SK-N-SH (cell line): ENCODE measurements at regions not wholly inside any gene's neighbourhood (a gene's known extent, or its start where the extent isn't known, plus 50 kb on each side); places are given as distances from the start of the nearest gene placed in this dataset.

Experiments
- CTCF ChIA-PET: fragments of 300-600, 350-600 bp; formaldehyde crosslinking; extraction: SDS; loops from one replicate; lab custom pipeline; 2021; lab: Yijun Ruan, JAX
- POLR2A ChIA-PET: fragments of 350-600 bp; sonication (Branson Sonifier 250); formaldehyde crosslinking; extraction: SDS; loops from one replicate; lab custom pipeline; 2020; ENCODE audit warnings: antibody characterized with exemption, inconsistent platforms; lab: Yijun Ruan, JAX
- DNase-seq: peaks from one replicate; pipeline ENCODE4 v3.0.0; 2012
- H2AFZ ChIP-seq: fragments of 200-600 bp; sonication (generic); 2 replicates; pipeline ENCODE4 v1.8.1; 2016; ENCODE audit warnings: antibody characterized with exemption, mild to moderate bottlenecking, low read depth
- H3F3A ChIP-seq: fragments of 200-600 bp; sonication (generic); replicated peaks from 2 replicates; pipeline ENCODE3; 2016; ENCODE audit warnings: antibody characterized with exemption, mild to moderate bottlenecking; ENCODE audit not compliant: insufficient read depth
- H3K27ac ChIP-seq, 2 experiments: fragments of 200-500 bp in 1 of 2; fragments of 200-600 bp in 1 of 2; sonication (Bioruptor generic) in 1 of 2; sonication (generic), shearing (Covaris generic) in 1 of 2; 2 replicates each; pipeline versions ENCODE4 v1.5.1 to v1.6.1; 2014 to 2016; ENCODE audit warnings: low read depth in 2 of 2, inconsistent platforms in 1 of 2, low read length in 1 of 2, mild to moderate bottlenecking in 1 of 2, mixed read lengths in 1 of 2
- H3K27me3 ChIP-seq: fragments of 200-600 bp; sonication (generic), shearing (Covaris generic); 2 replicates; pipeline ENCODE4 v1.6.1; 2016; ENCODE audit warnings: mixed run types; ENCODE audit not compliant: insufficient read depth
- H3K36me3 ChIP-seq, 2 experiments: fragments of 200-500 bp in 1 of 2; fragments of 200-600 bp in 1 of 2; sonication (Bioruptor generic) in 1 of 2; sonication (generic) in 1 of 2; replicated peaks in 1 of 2; 2 replicates each; pipeline versions ENCODE3 to v1.5.1; 2014 to 2016; ENCODE audit warnings: low read length in 1 of 2, mild to moderate bottlenecking in 1 of 2; ENCODE audit not compliant: insufficient read depth in 2 of 2, control insufficient read depth in 1 of 2
- H3K4me1 ChIP-seq, 2 experiments: fragments of 200-500 bp in 1 of 2; fragments of 200-600 bp in 1 of 2; sonication (Bioruptor generic) in 1 of 2; sonication (generic), shearing (Covaris generic) in 1 of 2; 2 replicates each; pipeline versions ENCODE4 v1.5.1 to v1.6.1; 2014 to 2016; ENCODE audit warnings: low read depth in 1 of 2, low read length in 1 of 2, mixed run types in 1 of 2; ENCODE audit not compliant: insufficient read depth in 2 of 2, control insufficient read depth in 1 of 2
- H3K4me2 ChIP-seq: fragments of 200-600 bp; sonication (generic), shearing (Covaris generic); 2 replicates; pipeline ENCODE4 v1.6.1; 2017; ENCODE audit warnings: mixed run types
- H3K4me3 ChIP-seq, 2 experiments: fragments of 200-500 bp in 1 of 2; fragments of 200-600 bp in 1 of 2; sonication (Bioruptor generic) in 1 of 2; sonication (generic), shearing (Covaris generic) in 1 of 2; 2 replicates each; pipeline versions ENCODE4 v1.5.1 to v1.8.1; 2014 to 2016; ENCODE audit warnings: low read depth in 2 of 2, inconsistent platforms in 1 of 2, low read length in 1 of 2, mild to moderate bottlenecking in 1 of 2, mixed read lengths in 1 of 2, moderate library complexity in 1 of 2
- H3K79me2 ChIP-seq: fragments of 200-600 bp; sonication (generic); 2 replicates; pipeline ENCODE4 v1.8.1; 2017; ENCODE audit warnings: mild to moderate bottlenecking; ENCODE audit not compliant: insufficient read depth
- H3K9ac ChIP-seq: fragments of 200-600 bp; sonication (generic); 2 replicates; pipeline ENCODE4 v1.6.1; 2017; ENCODE audit warnings: mixed run types
- H3K9me2 ChIP-seq: fragments of 200-600 bp; sonication (generic); 2 replicates; pipeline ENCODE4 v1.6.1; 2017; ENCODE audit warnings: mixed run types
- H3K9me3 ChIP-seq: fragments of 200-600 bp; sonication (generic); 2 replicates; pipeline ENCODE4 v1.6.1; 2017; ENCODE audit warnings: mixed run types, mild to moderate bottlenecking, moderate library complexity
- H4K20me1 ChIP-seq: fragments of 200-600 bp; sonication (generic); 2 replicates; pipeline ENCODE4 v1.6.1; 2017; ENCODE audit warnings: mild to moderate bottlenecking, mixed run types; ENCODE audit not compliant: insufficient read depth
- CHD2 ChIP-seq: fragments of 150-350 bp; IDR thresholded peaks from 2 replicates; pipeline ENCODE4 v1.6.1; 2018; ENCODE audit warnings: low read length; ENCODE audit not compliant: partially characterized antibody
- FOXJ3 ChIP-seq: sonication (generic); formaldehyde crosslinking; IDR thresholded peaks from 2 replicates; pipeline ENCODE4 v1.5.1; 2020; ENCODE audit warnings: mild to moderate bottlenecking, missing genetic modification reagents
- FOXM1 ChIP-seq: IDR thresholded peaks from 2 replicates; pipeline ENCODE4 v1.4.0; 2012; ENCODE audit warnings: low read depth, mild to moderate bottlenecking
- GATA2 ChIP-seq: sonication (generic); formaldehyde crosslinking; IDR thresholded peaks from 2 replicates; pipeline ENCODE4 v1.5.0; 2020; ENCODE audit warnings: mild to moderate bottlenecking, missing genetic modification reagents
- POLR2AphosphoS5 ChIP-seq: IDR thresholded peaks from 2 replicates; pipeline ENCODE4 v1.6.1; 2012; ENCODE audit warnings: low read depth, low read length
- RFX5 ChIP-seq: IDR thresholded peaks from 2 replicates; pipeline ENCODE4 v1.6.1; 2012; ENCODE audit warnings: mild to moderate bottlenecking, improper control_type of control experiment, low read length
- SIN3A ChIP-seq: IDR thresholded peaks from 2 replicates; pipeline ENCODE4 v1.6.1; 2012; ENCODE audit warnings: low read depth, mild to moderate bottlenecking, low read length, moderate library complexity, borderline replicate concordance
- SMC3 ChIP-seq: IDR thresholded peaks from 2 replicates; pipeline ENCODE4 v1.6.1; 2012; ENCODE audit warnings: low read depth, low read length, improper control_type of control experiment
- TAF1 ChIP-seq: IDR thresholded peaks from 2 replicates; pipeline ENCODE4 v1.6.1; 2012; ENCODE audit warnings: low read depth, mild to moderate bottlenecking, low read length, moderate library complexity, borderline replicate concordance
- TCF12 ChIP-seq: IDR thresholded peaks from 2 replicates; pipeline ENCODE4 v1.4.0; 2012
- TEAD4 ChIP-seq: IDR thresholded peaks from 2 replicates; pipeline ENCODE4 v1.4.0; 2012; ENCODE audit warnings: mild to moderate bottlenecking, borderline replicate concordance; ENCODE audit not compliant: insufficient read depth
- YY1 ChIP-seq: IDR thresholded peaks from 2 replicates; pipeline ENCODE4 v1.4.0; 2012; ENCODE audit warnings: low read depth, mild to moderate bottlenecking
- WGBS: methylation state at CpG from one replicate; pipeline ENCODE4 v1.1.6; 2017; ENCODE audit warnings: low lambda C conversion rate; 5-methylcytosine and 5-hydroxymethylcytosine counted together
- TF ChIP-seq, protein P1 (sequence below): fragments of 150-350 bp; IDR thresholded peaks from 2 replicates; pipeline ENCODE4 v1.6.1; 2017; ENCODE audit warnings: antibody characterized with exemption, low read length, low read depth, borderline replicate concordance
- TF ChIP-seq, protein P2 (sequence below): fragments of 150-350 bp; IDR thresholded peaks from 2 replicates; pipeline ENCODE4 v1.6.1; 2016; ENCODE audit warnings: mild to moderate bottlenecking, low read depth, low read length
- TF ChIP-seq, protein P3 (sequence below): IDR thresholded peaks from 2 replicates; pipeline ENCODE4 v1.4.0; 2012; ENCODE audit warnings: low read depth
- TF ChIP-seq, protein P4 (sequence below): fragments of 200-600 bp; sonication (generic); IDR thresholded peaks from 2 replicates; pipeline ENCODE4 v1.6.1; 2017; ENCODE audit warnings: antibody characterized with exemption, mild to moderate bottlenecking, moderate library complexity

DNA sequence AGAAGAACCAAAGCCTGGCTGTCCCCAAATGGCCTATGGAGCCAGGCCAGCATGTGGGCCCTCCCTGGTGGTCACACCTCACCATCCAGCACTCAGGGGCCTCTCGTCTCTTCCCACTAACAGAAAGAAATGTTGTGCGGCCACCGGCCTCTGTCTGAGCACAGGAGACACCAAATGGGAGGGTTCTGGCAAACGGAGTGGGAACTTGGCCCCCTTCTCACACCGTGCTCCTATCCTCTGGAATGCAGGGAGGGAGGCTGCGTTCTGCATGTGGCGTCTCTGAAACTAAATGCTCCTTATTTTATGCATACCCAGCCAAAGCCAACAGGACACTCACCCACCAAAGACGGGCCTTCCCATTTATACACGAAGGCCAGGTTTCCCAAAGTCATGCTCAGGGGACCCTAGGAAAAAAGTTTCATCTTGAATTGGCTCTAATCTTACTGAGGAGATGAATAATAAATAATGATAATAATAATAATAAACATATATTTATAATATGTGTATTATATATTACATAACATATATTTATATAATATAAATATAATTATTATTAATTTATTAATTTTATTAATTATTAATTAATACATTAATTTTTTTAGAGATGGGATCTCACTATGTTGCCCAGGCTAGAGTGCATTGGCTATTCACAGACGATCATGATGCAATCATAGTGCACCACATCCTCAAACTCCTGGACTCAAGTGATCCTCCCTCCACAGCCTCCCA is 102.4 kb downstream of the FOXF2 start:
- Histone ChIP-seq H3K79me2 (no peaks in the 10 kb centered on the region), H3K4me1 (no peaks in the 10 kb centered on the region), H3K9me2 (no peaks in the 10 kb centered on the region), H3K9ac (no peak overlapping the region), H3K27me3 (peaks cover 29% of the 10 kb centered on the region), H3F3A (no peaks in the 10 kb centered on the region), H3K27ac (no peak overlapping the region), H3K9me3 (no peaks in the 10 kb centered on the region), H3K4me3 (no peak overlapping the region), H4K20me1 (no peaks in the 10 kb centered on the region), H3K4me2 (no peak overlapping the region), H2AFZ (no peak overlapping the region), H3K36me3 (no peaks in the 10 kb centered on the region)
- POLR2A ChIA-PET: no interaction called here
- WGBS: 33% methylated on average over 7 of the region's 10 CpGs
- DNase-seq: no peak
- CTCF ChIA-PET: no interaction called here
- no peak for TF ChIP-seq RFX5
- no peak for TF ChIP-seq SIN3A
- no peak for TF ChIP-seq TCF12
- no peak for TF ChIP-seq YY1
- TF ChIP-seq CHD2: no peak
- TF ChIP-seq TEAD4: no peak
- no peak for TF ChIP-seq FOXM1

DNA sequence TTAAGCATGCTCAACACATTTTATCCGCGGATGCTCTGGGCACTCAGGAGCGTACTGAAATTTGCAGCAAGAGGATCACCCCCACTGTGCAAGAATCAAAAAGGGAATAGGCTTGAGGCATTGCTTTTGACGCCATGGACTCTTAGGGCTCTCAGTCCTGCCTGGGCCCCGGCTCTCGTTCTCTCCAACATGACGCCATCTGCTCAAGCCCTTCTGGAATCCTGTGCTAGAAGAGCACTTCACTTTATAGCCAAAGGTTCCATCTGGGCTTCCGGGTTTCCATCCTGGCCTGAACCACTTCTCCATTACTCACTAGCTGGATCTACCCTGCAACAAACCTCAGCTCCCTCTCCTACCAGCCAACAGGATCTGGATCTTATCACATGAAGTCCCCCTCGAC is 105.3 kb downstream of the FOXF2 start:
- Histone ChIP-seq H3K4me1 (no peaks in the 10 kb centered on the region), H3F3A (no peaks in the 10 kb centered on the region), H3K9ac (no peak overlapping the region), H3K79me2 (no peaks in the 10 kb centered on the region), H3K4me3 (no peak overlapping the region), H4K20me1 (no peaks in the 10 kb centered on the region), H2AFZ (no peak overlapping the region), H3K9me3 (no peaks in the 10 kb centered on the region), H3K4me2 (no peak overlapping the region), H3K36me3 (no peaks in the 10 kb centered on the region), H3K27me3 (peaks cover 19% of the 10 kb centered on the region), H3K27ac (no peak overlapping the region), H3K9me2 (no peaks in the 10 kb centered on the region)
- 5% methylated on average over 9 of the region's 9 CpGs for WGBS
- POLR2A ChIA-PET: no interaction called here
- CTCF ChIA-PET: interaction anchor here (1.0 kb wide), 1 partner anchor 59 kb away, joined by 3 read pairs; no protein-coding TSS in a partner anchor
- no peak for TF ChIP-seq SMC3
- TF ChIP-seq, protein P1, sequence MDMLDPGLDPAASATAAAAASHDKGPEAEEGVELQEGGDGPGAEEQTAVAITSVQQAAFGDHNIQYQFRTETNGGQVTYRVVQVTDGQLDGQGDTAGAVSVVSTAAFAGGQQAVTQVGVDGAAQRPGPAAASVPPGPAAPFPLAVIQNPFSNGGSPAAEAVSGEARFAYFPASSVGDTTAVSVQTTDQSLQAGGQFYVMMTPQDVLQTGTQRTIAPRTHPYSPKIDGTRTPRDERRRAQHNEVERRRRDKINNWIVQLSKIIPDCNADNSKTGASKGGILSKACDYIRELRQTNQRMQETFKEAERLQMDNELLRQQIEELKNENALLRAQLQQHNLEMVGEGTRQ: no peak
- no peak for TF ChIP-seq POLR2AphosphoS5
- no peak for DNase-seq

DNA sequence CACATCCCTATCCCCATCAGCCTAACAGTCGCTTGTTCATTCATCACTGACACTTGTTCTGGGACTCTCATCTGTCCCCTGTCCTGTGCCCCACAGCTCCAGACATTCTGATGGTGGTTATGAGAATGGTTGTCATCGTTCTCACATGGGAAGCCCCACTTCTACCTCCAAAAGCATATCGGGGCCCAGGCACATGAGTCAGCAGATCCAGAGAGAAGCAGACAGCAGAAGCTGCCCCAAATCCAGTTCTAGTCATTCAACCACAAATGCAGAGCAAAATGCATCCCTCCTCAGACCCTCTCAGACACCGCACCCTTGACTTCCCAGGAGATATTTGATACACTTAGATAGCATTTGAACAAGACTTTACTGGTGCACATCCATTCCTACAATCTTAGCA is 106.0 kb downstream of the FOXF2 start:
- H2AFZ ChIP-seq: no peak overlapping the region
- no peaks in the 10 kb centered on the region for H3K36me3 ChIP-seq
- no peak overlapping the region for H3K4me2 ChIP-seq
- no peak overlapping the region for H3K27ac ChIP-seq
- no peaks in the 10 kb centered on the region for H3K4me1 ChIP-seq
- H3K27me3 ChIP-seq: peaks cover 13% of the 10 kb centered on the region; the same call in 1 of the 2 replicates
- POLR2A ChIA-PET: no interaction called here
- H4K20me1 ChIP-seq: no peaks in the 10 kb centered on the region
- H3F3A ChIP-seq: no peaks in the 10 kb centered on the region
- H3K9me3 ChIP-seq: no peaks in the 10 kb centered on the region
- no peak for DNase-seq
- no peaks in the 10 kb centered on the region for H3K79me2 ChIP-seq
- 8% methylated on average over 4 of the region's 4 CpGs for WGBS
- H3K9ac ChIP-seq: no peak overlapping the region
- no peak overlapping the region for H3K4me3 ChIP-seq
- H3K9me2 ChIP-seq: no peaks in the 10 kb centered on the region
- CTCF ChIA-PET: interaction anchor here (1.0 kb wide), 1 partner anchor 59 kb away, joined by 3 read pairs; no protein-coding TSS in a partner anchor
- TF ChIP-seq FOXJ3 (CRISPR knock-in tag) (no peak), GATA2 (CRISPR knock-in tag) (no peak), TAF1 (no peak), CHD2 (no peak), POLR2AphosphoS5 (no peak), YY1 (no peak), TCF12 (no peak)
- TF ChIP-seq, protein P2, sequence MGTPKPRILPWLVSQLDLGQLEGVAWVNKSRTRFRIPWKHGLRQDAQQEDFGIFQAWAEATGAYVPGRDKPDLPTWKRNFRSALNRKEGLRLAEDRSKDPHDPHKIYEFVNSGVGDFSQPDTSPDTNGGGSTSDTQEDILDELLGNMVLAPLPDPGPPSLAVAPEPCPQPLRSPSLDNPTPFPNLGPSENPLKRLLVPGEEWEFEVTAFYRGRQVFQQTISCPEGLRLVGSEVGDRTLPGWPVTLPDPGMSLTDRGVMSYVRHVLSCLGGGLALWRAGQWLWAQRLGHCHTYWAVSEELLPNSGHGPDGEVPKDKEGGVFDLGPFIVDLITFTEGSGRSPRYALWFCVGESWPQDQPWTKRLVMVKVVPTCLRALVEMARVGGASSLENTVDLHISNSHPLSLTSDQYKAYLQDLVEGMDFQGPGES: no peak
- TF ChIP-seq, protein P3, sequence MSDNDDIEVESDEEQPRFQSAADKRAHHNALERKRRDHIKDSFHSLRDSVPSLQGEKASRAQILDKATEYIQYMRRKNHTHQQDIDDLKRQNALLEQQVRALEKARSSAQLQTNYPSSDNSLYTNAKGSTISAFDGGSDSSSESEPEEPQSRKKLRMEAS: no peak
- TF ChIP-seq, protein P4, sequence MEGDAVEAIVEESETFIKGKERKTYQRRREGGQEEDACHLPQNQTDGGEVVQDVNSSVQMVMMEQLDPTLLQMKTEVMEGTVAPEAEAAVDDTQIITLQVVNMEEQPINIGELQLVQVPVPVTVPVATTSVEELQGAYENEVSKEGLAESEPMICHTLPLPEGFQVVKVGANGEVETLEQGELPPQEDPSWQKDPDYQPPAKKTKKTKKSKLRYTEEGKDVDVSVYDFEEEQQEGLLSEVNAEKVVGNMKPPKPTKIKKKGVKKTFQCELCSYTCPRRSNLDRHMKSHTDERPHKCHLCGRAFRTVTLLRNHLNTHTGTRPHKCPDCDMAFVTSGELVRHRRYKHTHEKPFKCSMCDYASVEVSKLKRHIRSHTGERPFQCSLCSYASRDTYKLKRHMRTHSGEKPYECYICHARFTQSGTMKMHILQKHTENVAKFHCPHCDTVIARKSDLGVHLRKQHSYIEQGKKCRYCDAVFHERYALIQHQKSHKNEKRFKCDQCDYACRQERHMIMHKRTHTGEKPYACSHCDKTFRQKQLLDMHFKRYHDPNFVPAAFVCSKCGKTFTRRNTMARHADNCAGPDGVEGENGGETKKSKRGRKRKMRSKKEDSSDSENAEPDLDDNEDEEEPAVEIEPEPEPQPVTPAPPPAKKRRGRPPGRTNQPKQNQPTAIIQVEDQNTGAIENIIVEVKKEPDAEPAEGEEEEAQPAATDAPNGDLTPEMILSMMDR: no peak
- TF ChIP-seq, protein P1: no peak
